GM18498 (cell line): ENCODE measurements at regions not wholly inside any gene's neighbourhood (a gene's known extent, or its start where the extent isn't known, plus 50 kb on each side); places are given as distances from the start of the nearest gene placed in this dataset.

Experiments used
- ATAC-seq: cut with Tn5 transposase; IDR thresholded peaks from one replicate; pipeline ENCODE4 v1.9.1; 2021; ENCODE audit warnings: mild to moderate bottlenecking, moderate library complexity; ENCODE audit not compliant: unreplicated experiment

GRCh38 chr6:28732052-28732451 is 191.7 kb downstream of the TRIM27 start:
- no peak for ATAC-seq

- no peak for ATAC-seq
These were observed 189.3 kb downstream of the TRIM27 start for GRCh38 chr6:28734443-28734959.

GRCh38 chr6:28736121-28736520 is 187.7 kb downstream of the TRIM27 start:
- ATAC-seq, result no peak

- no peak for ATAC-seq
These were observed 185.9 kb downstream of the TRIM27 start for GRCh38 chr6:28737750-28738395.

GRCh38 chr6:28738396-28738765 is 185.4 kb downstream of the TRIM27 start:
- no peak for ATAC-seq

GRCh38 chr6:28741363-28741762 is 182.4 kb downstream of the TRIM27 start:
- ATAC-seq, result no peak

- ATAC-seq, result no peak
These were observed 181.0 kb downstream of the TRIM27 start for GRCh38 chr6:28742668-28743270.

- ATAC-seq, result no peak
These were observed 180.5 kb downstream of the TRIM27 start for GRCh38 chr6:28743271-28743789.

GRCh38 chr6:28747083-28747630 is 176.6 kb downstream of the TRIM27 start:
- no peak for ATAC-seq

- ATAC-seq, result no peak
These were observed 176.1 kb downstream of the TRIM27 start for GRCh38 chr6:28747631-28748157.

- ATAC-seq, result no peak
These were observed 175.6 kb downstream of the TRIM27 start for GRCh38 chr6:28748192-28748591.

- ATAC-seq, result no peak
These were observed 172.8 kb downstream of the TRIM27 start for GRCh38 chr6:28750926-28751458.

- ATAC-seq, result no peak
These were observed 172.3 kb downstream of the TRIM27 start for GRCh38 chr6:28751514-28751913.

GRCh38 chr6:28751963-28752350 is 171.8 kb downstream of the TRIM27 start:
- no peak for ATAC-seq

GRCh38 chr6:28757429-28758045 is 166.2 kb downstream of the TRIM27 start:
- no peak for ATAC-seq

GRCh38 chr6:28758046-28758817 is 165.6 kb downstream of the TRIM27 start:
- no peak for ATAC-seq

- no peak for ATAC-seq
These were observed 165.0 kb downstream of the TRIM27 start for GRCh38 chr6:28758818-28759235.

- ATAC-seq, result no peak
These were observed 159.6 kb downstream of the TRIM27 start for GRCh38 chr6:28764014-28764723.

GRCh38 chr6:28764761-28765282 is 159.0 kb downstream of the TRIM27 start:
- ATAC-seq, result no peak

- no peak for ATAC-seq
These were observed 157.8 kb downstream of the TRIM27 start for GRCh38 chr6:28765978-28766351.
